Loucy (cell line): ENCODE measurements at regions not wholly inside any gene's neighbourhood (a gene's known extent, or its start where the extent isn't known, plus 50 kb on each side); places are given as distances from the start of the nearest gene placed in this dataset.

ENCODE experiments used
- H2AFZ ChIP-seq: fragments of 200-600 bp; sonication (generic); 2 replicates; pipeline ENCODE4 v1.6.0; 2016; ENCODE audit warnings: antibody characterized with exemption, mild to moderate bottlenecking, low read length, moderate library complexity
- H3F3A ChIP-seq: fragments of 200-600 bp; 2 replicates; pipeline ENCODE4 v1.6.0; 2016; ENCODE audit warnings: antibody characterized with exemption, low read depth, mild to moderate bottlenecking
- H3K27me3 ChIP-seq: fragments of 200-600 bp; sonication (generic); 2 replicates; pipeline ENCODE4 v1.6.1; 2014; ENCODE audit warnings: low read length, mild to moderate bottlenecking; ENCODE audit not compliant: insufficient read depth, poor library complexity, severe bottlenecking
- H3K36me3 ChIP-seq: fragments of 200-600 bp; sonication (generic); 2 replicates; pipeline ENCODE4 v1.6.1; 2016; ENCODE audit warnings: low read length; ENCODE audit not compliant: insufficient read depth
- H3K4me1 ChIP-seq: fragments of 200-600 bp; sonication (generic); 2 replicates; pipeline ENCODE4 v1.5.1; 2014; ENCODE audit warnings: low read length, mild to moderate bottlenecking; ENCODE audit not compliant: insufficient read depth, poor library complexity, severe bottlenecking
- H3K4me2 ChIP-seq: fragments of 200-600 bp; sonication (generic); 2 replicates; pipeline ENCODE4 v1.6.0; 2014; ENCODE audit warnings: antibody characterized with exemption, low read length, low read depth, mild to moderate bottlenecking; ENCODE audit not compliant: poor library complexity, severe bottlenecking
- H3K4me3 ChIP-seq: fragments of 200-600 bp; sonication (generic); 2 replicates; pipeline ENCODE4 v1.5.1; 2014; ENCODE audit warnings: low read length, mild to moderate bottlenecking, mixed read lengths; ENCODE audit not compliant: poor library complexity, severe bottlenecking
- H3K79me2 ChIP-seq: fragments of 200-600 bp; sonication (generic); 2 replicates; pipeline ENCODE4 v1.6.1; 2014; ENCODE audit warnings: low read length; ENCODE audit not compliant: insufficient read depth
- H3K9ac ChIP-seq: fragments of 200-600 bp; sonication (generic); 2 replicates; pipeline ENCODE4 v1.6.0; 2014; ENCODE audit warnings: mild to moderate bottlenecking, low read depth, low read length, moderate library complexity; ENCODE audit not compliant: poor library complexity, severe bottlenecking
- H3K9me2 ChIP-seq: fragments of 200-600 bp; sonication (generic); replicated peaks from 2 replicates; pipeline ENCODE4 v1.6.1; 2016; ENCODE audit warnings: low read depth, low read length, mixed read lengths
- H3K9me3 ChIP-seq: fragments of 200-600 bp; sonication (generic); 2 replicates; pipeline ENCODE4 v1.6.1; 2014; ENCODE audit warnings: mild to moderate bottlenecking, antibody characterized with exemption, low read length, low read depth; ENCODE audit not compliant: insufficient read depth
- H4K20me1 ChIP-seq: fragments of 200-600 bp; sonication (generic); 2 replicates; pipeline ENCODE4 v1.6.0; 2014; ENCODE audit warnings: antibody characterized with exemption, low read length, mild to moderate bottlenecking; ENCODE audit not compliant: insufficient read depth, poor library complexity, severe bottlenecking
- EZH2phosphoT487 ChIP-seq: fragments of 200-600 bp; IDR thresholded peaks from 2 replicates; pipeline ENCODE4 v1.6.1; 2018; ENCODE audit warnings: antibody characterized with exemption, mild to moderate bottlenecking, moderate library complexity, borderline replicate concordance
- TF ChIP-seq, protein P1 (sequence below): fragments of 200-600 bp; sonication (generic); conservative IDR thresholded peaks from 2 replicates; pipeline ENCODE4 v1.5.1; 2014; ENCODE audit warnings: mild to moderate bottlenecking, antibody characterized with exemption, low read length

DNA sequence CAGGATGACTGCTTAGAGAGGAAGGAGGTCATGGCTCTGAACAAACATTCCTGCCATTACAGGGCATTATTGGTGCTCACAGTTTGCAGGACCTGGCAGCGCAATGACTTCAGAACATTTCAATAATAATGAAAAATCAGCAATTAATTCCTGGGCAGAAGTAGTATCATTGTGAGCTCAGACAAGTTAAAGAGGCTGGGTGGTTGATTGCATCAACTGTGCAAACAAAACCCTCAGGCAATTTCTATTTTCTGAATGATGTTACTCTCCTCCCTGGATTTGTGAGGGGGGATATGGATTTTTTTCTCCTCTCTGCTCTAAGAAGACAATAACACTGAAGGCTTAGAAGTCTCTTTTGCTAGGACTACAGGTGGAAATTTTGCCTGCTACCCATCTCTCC lies 168.1 kb upstream of the TACR1 start:
- Histone ChIP-seq H3K9me3 (0 out of 2 replicates have a peak, but pooled peaks cover 3% of the 10 kb centered on the region), H3K4me1 (peaks cover 12% of the 10 kb centered on the region), H3K9ac (no peak overlapping the region), H3K4me2 (no peak overlapping the region), H3K9me2 (no peaks in the 10 kb centered on the region), H3K27me3 (no peaks in the 10 kb centered on the region), H3K36me3 (no peaks in the 10 kb centered on the region), H3K4me3 (no peak overlapping the region), H2AFZ (no peak overlapping the region), H4K20me1 (no peaks in the 10 kb centered on the region), H3K79me2 (no peaks in the 10 kb centered on the region), H3F3A (no peaks in the 10 kb centered on the region)
- TF ChIP-seq, protein P1, sequence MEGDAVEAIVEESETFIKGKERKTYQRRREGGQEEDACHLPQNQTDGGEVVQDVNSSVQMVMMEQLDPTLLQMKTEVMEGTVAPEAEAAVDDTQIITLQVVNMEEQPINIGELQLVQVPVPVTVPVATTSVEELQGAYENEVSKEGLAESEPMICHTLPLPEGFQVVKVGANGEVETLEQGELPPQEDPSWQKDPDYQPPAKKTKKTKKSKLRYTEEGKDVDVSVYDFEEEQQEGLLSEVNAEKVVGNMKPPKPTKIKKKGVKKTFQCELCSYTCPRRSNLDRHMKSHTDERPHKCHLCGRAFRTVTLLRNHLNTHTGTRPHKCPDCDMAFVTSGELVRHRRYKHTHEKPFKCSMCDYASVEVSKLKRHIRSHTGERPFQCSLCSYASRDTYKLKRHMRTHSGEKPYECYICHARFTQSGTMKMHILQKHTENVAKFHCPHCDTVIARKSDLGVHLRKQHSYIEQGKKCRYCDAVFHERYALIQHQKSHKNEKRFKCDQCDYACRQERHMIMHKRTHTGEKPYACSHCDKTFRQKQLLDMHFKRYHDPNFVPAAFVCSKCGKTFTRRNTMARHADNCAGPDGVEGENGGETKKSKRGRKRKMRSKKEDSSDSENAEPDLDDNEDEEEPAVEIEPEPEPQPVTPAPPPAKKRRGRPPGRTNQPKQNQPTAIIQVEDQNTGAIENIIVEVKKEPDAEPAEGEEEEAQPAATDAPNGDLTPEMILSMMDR: no peak
- no peak for TF ChIP-seq EZH2phosphoT487

DNA sequence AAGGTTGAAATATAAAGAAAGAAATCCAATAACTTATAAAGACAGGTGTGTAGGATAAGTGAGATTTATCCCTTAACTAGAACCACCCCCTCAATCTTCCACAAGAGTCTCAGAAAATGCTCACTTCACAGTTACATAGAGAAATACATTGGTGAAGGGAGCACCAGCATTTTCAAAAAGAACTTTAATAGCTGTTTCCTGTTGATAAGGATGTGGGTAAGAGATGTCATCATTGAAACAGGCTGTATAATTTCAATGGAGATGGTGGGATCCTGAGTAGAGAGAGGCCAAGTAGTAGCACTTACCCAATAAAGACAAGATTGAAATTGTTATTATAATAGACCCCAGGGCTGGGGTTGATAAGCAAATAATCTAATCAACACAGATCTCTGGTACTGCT lies 162.2 kb upstream of the TACR1 start:
- 0 out of 2 replicates have a peak, but pooled peaks cover 4% of the 10 kb centered on the region for H3K9me3 ChIP-seq
- H4K20me1 ChIP-seq: no peaks in the 10 kb centered on the region
- no peaks in the 10 kb centered on the region for H3K27me3 ChIP-seq
- peak overlapping the region; percentile 66 for H3K4me3 ChIP-seq
- H3K36me3 ChIP-seq: no peaks in the 10 kb centered on the region
- H3K4me1 ChIP-seq: peaks cover 35% of the 10 kb centered on the region
- no peaks in the 10 kb centered on the region for H3K9me2 ChIP-seq
- peak overlapping the region; percentile 79 for H3K4me2 ChIP-seq
- no peak overlapping the region for H2AFZ ChIP-seq
- H3K9ac ChIP-seq: peak overlapping the region; percentile 57
- no peaks in the 10 kb centered on the region for H3K79me2 ChIP-seq
- no peak for TF ChIP-seq EZH2phosphoT487
- TF ChIP-seq, protein P1: no peak
- peaks cover 10% of the 10 kb centered on the region for H3F3A ChIP-seq

DNA sequence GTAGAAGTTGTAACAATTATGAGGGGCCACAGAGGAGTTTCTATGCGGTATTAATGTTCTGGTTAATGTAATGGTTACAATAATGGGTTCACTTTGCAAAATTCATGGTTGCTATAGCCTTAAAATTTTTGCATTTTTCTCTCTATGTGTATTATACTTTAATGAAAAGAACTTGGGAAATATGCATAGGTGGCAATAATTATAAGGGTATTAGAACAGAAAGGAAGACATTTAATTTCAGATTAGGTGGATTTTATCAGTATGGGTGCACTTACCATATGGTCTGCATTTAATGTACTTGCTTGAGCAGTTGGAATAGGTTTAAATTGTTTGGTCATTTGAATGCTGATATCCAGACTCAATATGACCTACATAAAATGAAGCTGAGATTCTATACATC lies 161.6 kb upstream of the TACR1 start:
- Histone ChIP-seq H3F3A (peaks cover 10% of the 10 kb centered on the region), H3K4me3 (peak overlapping the region; percentile 66), H4K20me1 (no peaks in the 10 kb centered on the region), H3K79me2 (no peaks in the 10 kb centered on the region), H3K27me3 (no peaks in the 10 kb centered on the region), H3K9me3 (0 out of 2 replicates have a peak, but pooled peaks cover 4% of the 10 kb centered on the region), H3K36me3 (no peaks in the 10 kb centered on the region), H3K4me1 (peaks cover 35% of the 10 kb centered on the region), H3K9ac (peak overlapping the region; percentile 57), H3K4me2 (peak overlapping the region; percentile 79), H3K9me2 (no peaks in the 10 kb centered on the region), H2AFZ (peak overlapping the region; percentile 9; the same call in 1 of the 2 replicates)
- TF ChIP-seq EZH2phosphoT487: no peak
- TF ChIP-seq, protein P1: no peak
